H54 (cell line): ENCODE measurements at regions not wholly inside any gene's neighbourhood (a gene's known extent, or its start where the extent isn't known, plus 50 kb on each side); places are given as distances from the start of the nearest gene placed in this dataset.
"Not testable (repeated sequence)": the region's sequence is repeated elsewhere in the genome, so short reads cannot be mapped to it uniquely, and the experiment has no call there.

Experiments
- DNase-seq: peaks from one replicate; pipeline ENCODE4 v3.0.0; 2011; ENCODE audit warnings: low spot score, mixed read lengths; ENCODE audit not compliant: insufficient read length
- FAIRE-seq: peaks from 3 replicates; lab custom pipeline; 2011; peaks lifted over from hg19 to GRCh38; lab: Jason Lieb, UNC
- POLR2A ChIP-seq: IDR thresholded peaks from 2 replicates; pipeline ENCODE4 v1.6.1; 2011; ENCODE audit warnings: low read depth, mild to moderate bottlenecking, low read length

DNA sequence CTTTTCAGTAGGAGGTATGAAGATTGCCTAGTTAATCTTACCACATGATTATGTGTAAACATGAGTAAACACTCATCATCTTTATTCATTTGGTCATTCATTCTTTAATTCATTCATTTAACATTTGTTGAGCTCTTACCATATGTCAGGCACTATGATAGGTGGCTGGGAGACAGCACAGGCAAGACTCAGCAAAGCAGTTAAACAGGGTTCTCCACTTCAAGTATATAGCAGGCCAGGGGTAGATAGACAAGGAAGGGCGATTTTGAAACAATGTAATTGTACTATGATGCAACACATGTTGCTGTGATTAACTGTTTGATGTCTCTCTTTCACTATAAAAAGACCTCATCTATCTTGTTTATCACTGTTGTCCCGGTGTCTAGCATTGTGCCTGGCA, 84.3 kb upstream of the GPR101 start:
- no peak for TF ChIP-seq POLR2A
- FAIRE-seq (no peak), DNase-seq (no peak)

DNA sequence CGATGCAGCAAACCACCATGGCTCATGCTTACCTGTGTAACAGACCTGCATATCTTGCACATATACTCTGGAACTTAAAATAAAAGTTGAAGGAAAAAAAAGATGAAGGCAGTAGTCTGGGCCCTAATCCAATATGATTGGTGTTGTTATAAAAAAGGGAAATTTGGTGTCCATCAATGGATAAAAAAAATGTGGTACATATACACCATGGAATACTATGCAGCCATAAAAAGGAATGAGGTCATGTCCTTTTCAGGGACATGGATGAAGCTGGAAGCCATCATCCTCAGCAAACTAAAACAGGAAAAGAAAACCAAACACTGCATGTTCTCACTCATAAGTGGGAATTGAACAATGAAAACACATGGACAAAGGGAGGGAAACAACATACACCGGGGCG, 74.1 kb upstream of the GPR101 start:
- not testable (repeated sequence) for DNase-seq, FAIRE-seq

DNA sequence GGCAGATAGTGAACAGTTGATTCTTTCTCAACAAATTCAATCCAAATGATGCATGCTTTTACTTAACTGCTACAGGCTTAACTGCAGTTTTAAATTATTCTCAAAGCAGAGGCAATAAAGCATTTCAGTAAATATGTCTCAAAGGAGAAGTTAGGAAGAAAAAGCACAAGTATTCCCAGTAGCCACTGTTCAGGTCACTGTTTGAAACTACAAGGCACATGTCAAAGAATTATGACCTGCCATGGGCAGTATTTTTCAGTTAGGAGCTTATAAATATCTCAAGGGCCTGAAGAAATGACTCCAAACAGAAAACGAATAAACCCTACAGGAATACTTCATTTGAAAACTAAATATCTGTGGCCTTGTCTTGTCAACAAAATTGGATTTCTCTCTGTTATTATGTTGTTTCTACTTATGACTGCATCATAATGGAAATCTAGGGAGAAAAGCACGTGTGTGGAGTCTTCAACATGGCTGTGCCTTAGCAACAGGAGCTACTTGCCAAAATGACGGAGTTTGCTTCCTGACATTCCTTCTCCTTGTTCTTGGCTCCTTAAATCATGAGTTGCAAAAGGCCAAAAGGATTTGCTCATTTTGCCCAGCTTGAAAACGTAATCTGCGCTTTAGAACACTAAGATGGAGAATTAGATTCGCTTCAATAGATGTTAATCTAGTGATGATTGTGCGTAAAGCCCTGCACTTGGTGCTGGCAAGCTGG, 67.6 kb upstream of the GPR101 start:
- FAIRE-seq (no peak), DNase-seq (no peak)
- no peak for TF ChIP-seq POLR2A
